ENCODE measurements at regions not wholly inside any gene's neighbourhood (a gene's known extent, or its start where the extent isn't known, plus 50 kb on each side); places are given as distances from the start of the nearest gene placed in this dataset.
"Not testable (repeated sequence)": the region's sequence is repeated elsewhere in the genome, so short reads cannot be mapped to it uniquely, and the experiment has no call there.

GRCh38 chr7:66504131-66504530 is 124.5 kb upstream of the KCTD7 start:
- DNase-seq, result no peak

DNA sequence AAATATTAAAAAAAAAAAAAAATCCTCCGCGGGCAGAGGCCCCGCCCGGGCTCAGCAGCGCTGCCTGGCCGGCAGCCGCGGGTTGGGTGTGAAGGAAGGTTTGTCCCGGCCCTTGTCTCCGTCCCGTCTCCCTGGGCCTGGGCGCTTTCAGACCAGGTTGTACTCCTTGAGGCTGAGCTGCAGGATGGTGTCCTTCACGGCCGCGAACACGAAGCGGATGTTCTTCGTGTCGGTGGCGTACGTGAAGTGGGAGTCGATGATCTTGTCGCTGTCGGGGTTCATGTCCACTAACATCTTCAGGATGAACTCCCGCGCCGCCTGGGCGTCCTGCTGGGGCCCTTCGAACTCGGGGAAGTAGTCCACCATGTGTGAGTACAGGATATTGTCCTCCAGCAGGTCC is 123.7 kb upstream of the KCTD7 start:
- no peak for DNase-seq

GRCh38 chr7:66505531-66506451 is 122.9 kb upstream of the KCTD7 start:
- DNase-seq, result peak; percentile 40

DNA sequence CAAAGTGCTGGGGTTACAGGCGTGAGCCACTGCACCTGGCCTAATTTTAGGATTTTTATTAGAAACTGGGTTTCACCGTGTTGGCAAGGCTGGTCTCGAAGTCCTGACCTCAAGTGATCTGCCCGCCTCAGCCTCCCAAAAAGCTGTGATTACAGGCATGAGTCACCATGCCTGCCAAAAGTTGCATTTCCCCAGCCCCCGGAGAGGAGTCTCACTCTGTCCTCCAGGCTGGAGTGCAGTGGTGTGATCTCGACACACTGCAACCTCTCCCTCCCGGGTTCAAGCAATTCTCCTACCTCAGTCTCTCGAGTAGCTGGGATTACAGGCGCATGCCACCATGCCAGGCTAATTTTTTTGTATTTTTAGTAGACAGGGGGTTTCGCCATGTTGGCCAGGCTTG is 122.0 kb upstream of the KCTD7 start:
- not testable (repeated sequence) for DNase-seq

DNA sequence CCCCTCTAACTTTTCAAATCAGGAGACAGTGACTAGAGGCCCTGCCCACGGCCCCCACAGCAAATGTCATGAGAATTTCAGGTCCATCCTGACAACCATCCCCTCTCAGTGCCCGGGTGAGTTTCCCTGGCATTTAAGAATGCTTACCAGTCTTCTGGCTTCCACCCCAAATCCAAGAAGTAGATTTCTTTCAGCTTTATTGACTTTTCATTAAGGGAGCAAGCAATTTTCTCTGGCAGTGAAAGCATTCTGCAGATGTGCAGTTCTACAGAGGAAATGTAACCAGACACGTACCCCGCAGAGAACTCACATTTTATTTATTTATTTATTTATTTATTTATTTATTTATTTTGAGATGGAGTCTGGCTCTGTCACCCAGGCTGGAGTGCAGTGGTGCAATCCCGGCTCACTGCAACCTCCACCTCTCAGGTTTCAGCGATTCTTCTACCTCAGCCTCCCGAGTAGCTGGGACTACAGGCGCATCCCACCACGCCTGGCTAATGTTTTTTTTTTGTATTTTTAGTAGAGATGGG is 120.9 kb upstream of the KCTD7 start:
- no peak for DNase-seq

- no peak for DNase-seq
Observed at GRCh38 chr7:66508431-66508830, 120.2 kb upstream of the KCTD7 start.

- no peak for DNase-seq
Observed at GRCh38 chr7:66514050-66514449, 114.6 kb upstream of the KCTD7 start.

- DNase-seq, result no peak
Observed at GRCh38 chr7:66517212-66517909, 111.3 kb upstream of the KCTD7 start.

DNA sequence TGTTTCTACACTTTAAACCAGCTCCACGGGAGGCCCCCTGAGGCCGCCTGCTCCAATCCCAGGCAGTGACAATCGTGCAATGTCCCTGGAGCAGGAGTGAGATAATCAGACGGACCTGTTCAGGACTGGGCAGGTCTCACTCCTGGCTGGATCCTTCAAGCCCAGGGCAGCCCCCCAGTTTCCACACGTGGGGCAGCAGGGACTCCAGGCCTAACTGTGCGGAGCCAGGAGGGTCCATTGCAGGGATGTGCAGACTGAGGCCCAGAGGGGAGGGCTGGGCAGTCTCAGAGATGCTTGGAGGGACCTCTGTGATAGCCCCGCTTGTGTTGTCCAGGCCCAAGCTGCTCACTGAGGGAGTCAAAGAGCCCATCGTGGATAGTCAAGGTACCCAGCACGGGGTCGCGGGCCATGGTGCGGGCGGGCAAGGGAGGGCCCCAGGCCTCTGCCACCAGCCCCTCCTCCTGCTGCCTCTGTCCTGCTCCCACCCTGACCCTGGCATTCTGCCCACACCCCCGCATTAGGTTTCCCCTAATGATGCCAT is 110.5 kb upstream of the KCTD7 start:
- DNase-seq, result no peak

DNA sequence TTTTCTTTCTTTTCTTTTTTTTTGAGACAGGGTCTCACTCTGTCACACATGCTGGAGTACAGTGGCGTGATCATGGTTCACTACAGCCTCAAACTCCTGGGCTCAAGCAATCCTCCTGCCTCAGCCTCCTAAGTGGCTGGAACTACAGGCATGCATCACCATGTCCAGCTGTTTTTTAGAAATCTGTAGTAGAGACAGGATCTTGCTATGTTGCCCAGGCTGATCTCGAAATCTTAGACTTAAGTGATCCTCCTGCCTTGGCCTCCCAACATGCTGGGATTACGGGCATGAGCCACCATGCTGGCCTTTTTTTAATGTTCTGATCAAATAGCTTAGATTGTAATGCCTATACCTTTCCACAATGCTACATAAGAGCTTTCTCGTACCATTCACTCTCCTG is 107.0 kb upstream of the KCTD7 start:
- DNase-seq, result no peak

GRCh38 chr7:66522518-66522917 is 106.2 kb upstream of the KCTD7 start:
- no peak for DNase-seq

DNA sequence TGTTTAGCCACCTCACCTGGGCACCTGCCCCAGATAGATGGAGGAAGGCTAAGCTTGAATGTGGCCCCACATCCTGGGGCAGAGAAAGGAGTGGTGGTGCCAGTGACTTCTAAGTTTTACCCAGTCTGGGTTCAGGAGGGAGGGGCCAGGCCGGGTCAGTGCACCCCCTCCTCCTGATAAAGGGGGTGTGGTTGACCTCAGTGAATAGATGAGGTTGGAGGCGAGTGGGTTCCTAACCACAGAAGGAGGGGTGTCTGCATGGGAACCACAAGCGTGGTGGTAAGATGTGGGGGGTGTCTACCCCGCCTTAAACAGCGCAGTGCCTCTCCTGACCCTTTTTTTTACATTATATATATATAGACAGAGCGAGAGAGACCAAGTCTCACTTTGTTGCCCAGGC is 105.3 kb upstream of the KCTD7 start:
- no peak for DNase-seq

DNA sequence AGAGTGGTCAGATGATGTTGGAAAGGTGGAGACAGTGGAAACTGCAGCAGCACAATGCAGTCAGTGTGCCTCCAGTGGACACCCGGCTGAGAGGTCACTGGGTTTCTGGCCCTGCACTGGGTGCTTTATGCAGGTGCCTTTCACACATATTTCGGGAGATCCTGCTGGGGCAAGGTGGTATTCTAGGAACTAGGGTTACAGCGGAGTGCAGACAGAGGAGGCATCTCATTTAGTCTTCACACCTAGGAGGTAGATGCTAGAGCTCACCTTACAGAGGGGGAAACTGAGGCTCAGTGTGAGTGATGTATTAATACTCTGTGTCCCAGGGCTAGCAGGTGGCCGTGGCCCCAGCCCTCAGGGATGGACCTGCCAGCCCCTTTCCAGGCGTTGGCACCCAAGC is 103.9 kb upstream of the KCTD7 start:
- DNase-seq, result no peak

GRCh38 chr7:66526782-66527181 is 101.9 kb upstream of the KCTD7 start:
- not testable (repeated sequence) for DNase-seq

DNA sequence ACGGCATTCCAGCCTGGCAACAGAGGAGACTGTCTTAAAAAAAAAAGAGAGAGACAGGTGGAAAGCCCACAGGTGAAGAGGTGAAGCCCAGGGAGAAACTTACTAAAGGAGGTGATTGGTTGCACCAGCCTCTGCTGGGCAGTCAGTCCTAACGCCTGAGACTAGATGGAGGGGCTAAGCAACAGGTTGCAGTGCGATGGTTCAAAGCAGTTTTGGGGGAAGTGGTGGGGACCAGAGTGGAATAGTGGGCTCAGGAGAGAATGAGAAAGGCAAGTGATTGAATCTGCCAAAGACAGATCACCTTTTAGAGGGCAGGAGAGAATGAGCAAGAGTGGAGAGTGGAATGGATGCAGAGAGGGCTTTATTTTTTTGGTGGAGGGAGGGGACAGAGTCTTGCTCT is 100.0 kb upstream of the KCTD7 start:
- no peak for DNase-seq

DNA sequence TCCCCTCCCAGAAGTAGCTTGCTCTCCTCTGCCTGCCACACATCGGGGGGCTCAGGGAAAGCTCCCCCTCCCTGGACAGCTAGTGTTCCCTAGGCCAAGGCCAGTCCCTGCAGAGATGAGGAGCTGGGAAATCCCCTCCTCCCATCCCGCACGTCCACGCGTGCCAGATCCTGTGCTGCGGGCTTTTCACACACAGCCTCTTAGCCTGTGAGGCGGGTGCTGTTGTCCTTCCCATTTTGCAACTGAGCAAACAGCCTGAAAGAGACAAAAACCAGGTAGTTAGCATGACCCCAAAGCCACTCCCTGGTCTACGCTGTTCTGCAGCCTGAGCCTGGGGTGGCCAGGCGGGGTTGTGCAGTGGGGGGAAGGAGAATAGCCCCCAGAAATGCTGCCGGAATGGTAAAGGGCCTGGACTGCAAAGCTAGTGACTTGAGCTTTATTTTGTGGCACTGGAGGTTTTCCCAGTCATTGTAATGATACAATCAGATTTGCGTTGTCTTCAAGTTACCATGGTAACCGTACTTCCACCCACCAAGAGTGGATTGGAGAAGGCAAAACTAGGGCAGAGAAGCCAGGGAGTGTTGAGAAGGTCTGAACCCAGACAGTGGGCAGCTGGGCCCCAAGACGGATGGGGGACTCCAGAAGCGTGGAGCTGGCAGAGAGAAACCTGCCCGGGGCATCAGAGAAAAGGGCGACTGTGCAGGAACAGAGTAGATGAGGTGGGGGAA is 98.6 kb upstream of the KCTD7 start:
- DNase-seq, result no peak

GRCh38 chr7:66535414-66536329 is 93.0 kb upstream of the KCTD7 start:
- no peak for DNase-seq

DNA sequence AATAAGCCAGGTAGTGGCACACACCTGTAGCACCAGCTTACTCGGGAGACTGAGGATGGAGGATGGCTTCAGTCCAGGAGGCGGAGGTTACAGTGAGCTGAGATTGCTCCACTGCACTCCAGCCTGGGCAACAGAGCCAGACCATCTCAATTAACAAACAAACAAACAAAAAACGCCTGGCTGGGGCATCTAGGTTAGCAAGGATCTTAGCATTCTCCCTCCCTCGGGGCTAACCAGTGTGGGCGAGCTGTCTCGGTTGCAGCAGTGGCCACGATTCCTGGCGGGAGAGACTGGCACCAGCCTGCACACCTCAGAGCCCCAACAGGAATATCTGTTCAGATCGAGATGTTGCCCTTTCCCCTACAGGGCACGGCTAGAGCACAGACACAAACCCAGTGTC is 91.3 kb upstream of the KCTD7 start:
- DNase-seq, result no peak

DNA sequence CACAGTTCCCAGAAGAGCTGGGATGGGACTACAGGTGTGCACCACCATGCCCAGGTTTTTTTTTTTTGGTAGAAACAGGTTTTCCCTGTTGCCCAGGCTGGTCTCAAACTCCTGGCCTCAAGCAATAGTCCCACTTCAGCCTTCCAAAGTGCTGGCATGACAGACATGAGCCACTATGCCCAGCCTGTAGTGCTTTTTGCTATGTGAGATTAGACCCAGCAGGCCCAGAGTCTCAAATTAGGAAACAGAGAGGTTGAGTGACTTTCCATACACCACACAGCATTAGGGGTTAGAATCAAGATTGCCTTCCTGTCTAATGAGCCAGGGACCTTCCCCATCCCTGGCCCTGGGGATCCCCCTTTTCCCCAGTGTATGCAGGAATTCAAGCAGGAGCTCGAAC is 90.8 kb upstream of the KCTD7 start:
- no peak for DNase-seq

GRCh38 chr7:66539264-66539623 is 89.4 kb upstream of the KCTD7 start:
- no peak for DNase-seq

GRCh38 chr7:66539902-66540375 is 88.7 kb upstream of the KCTD7 start:
- DNase-seq, result no peak

DNA sequence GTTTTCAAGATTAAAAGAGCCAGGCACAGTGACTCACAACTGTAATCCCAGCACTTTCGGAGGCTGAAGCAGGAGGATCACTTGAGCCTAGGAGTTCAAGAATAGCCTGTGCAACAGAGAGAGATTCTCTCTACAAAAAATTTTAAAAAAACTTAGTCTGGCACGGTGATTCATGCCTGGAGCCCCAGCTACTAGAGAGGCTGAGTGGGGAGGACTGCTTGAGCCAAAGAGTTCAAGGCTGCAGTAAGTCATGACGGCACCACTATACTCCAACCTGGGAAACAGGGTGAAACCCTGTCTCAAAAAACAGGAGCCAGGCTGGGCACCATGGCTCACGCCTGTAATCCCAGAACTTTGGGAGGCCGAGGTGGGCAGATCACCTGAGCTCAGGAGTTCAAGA is 86.6 kb upstream of the KCTD7 start:
- DNase-seq, result no peak
